NCI-H2029 treated with DMSO at 0.1 percent for 48 hours (cell line): ENCODE measurements at regions not wholly inside any gene's neighbourhood (a gene's known extent, or its start where the extent isn't known, plus 50 kb on each side); places are given as distances from the start of the nearest gene placed in this dataset.
"Not testable (repeated sequence)": the region's sequence is repeated elsewhere in the genome, so short reads cannot be mapped to it uniquely, and the experiment has no call there.

ENCODE experiments used
- DNase-seq: peaks from one replicate; lab custom pipeline; 2025; lab: John Stamatoyannopoulos, UW

GRCh38 chr14:106599209-106599608 lies 1072.8 kb downstream of the TMEM121 start:
- DNase-seq, result no peak

- DNase-seq, result no peak
Observed at GRCh38 chr14:106605548-106606448, 1079.4 kb downstream of the TMEM121 start.

GRCh38 chr14:106606936-106607335 lies 1080.6 kb downstream of the TMEM121 start:
- DNase-seq, result no peak

GRCh38 chr14:106610691-106611090 lies 1084.3 kb downstream of the TMEM121 start:
- no peak for DNase-seq

GRCh38 chr14:106613256-106613655 lies 1086.9 kb downstream of the TMEM121 start:
- DNase-seq, result no peak

GRCh38 chr14:106618471-106618951 lies 1092.1 kb downstream of the TMEM121 start:
- not testable (repeated sequence) for DNase-seq

GRCh38 chr14:106619606-106620005 lies 1093.2 kb downstream of the TMEM121 start:
- no peak for DNase-seq

GRCh38 chr14:106620368-106620767 lies 1094.0 kb downstream of the TMEM121 start:
- no peak for DNase-seq

GRCh38 chr14:106622200-106622745 lies 1095.9 kb downstream of the TMEM121 start:
- no peak for DNase-seq

- no peak for DNase-seq
Observed at GRCh38 chr14:106625186-106625585, 1098.8 kb downstream of the TMEM121 start.

GRCh38 chr14:106626469-106626868 lies 1100.1 kb downstream of the TMEM121 start:
- not testable (repeated sequence) for DNase-seq

GRCh38 chr14:106626942-106627588 lies 1100.7 kb downstream of the TMEM121 start:
- DNase-seq, result not testable (repeated sequence)

GRCh38 chr14:106631879-106632278 lies 1105.5 kb downstream of the TMEM121 start:
- DNase-seq, result no peak

- DNase-seq, result no peak
Observed at GRCh38 chr14:106633721-106634120, 1107.3 kb downstream of the TMEM121 start.

- no peak for DNase-seq
Observed at GRCh38 chr14:106635569-106635968, 1109.2 kb downstream of the TMEM121 start.

GRCh38 chr14:106638786-106639452 lies 1112.5 kb downstream of the TMEM121 start:
- DNase-seq, result not testable (repeated sequence)

- DNase-seq, result no peak
Observed at GRCh38 chr14:106642090-106642489, 1115.7 kb downstream of the TMEM121 start.

GRCh38 chr14:106642971-106643370 lies 1116.6 kb downstream of the TMEM121 start:
- DNase-seq, result not testable (repeated sequence)

- not testable (repeated sequence) for DNase-seq
Observed at GRCh38 chr14:106648874-106649273, 1122.5 kb downstream of the TMEM121 start.

GRCh38 chr14:106651016-106651415 lies 1124.6 kb downstream of the TMEM121 start:
- DNase-seq, result no peak

GRCh38 chr14:106652494-106652893 lies 1126.1 kb downstream of the TMEM121 start:
- no peak for DNase-seq

- DNase-seq, result no peak
Observed at GRCh38 chr14:106657460-106657859, 1131.1 kb downstream of the TMEM121 start.
